NCI-H1930 (cell line): ENCODE measurements at regions not wholly inside any gene's neighbourhood (a gene's known extent, or its start where the extent isn't known, plus 50 kb on each side); places are given as distances from the start of the nearest gene placed in this dataset.

ENCODE experiments used
- DNase-seq, 2 experiments: peaks; one replicate each; lab custom pipeline; 2025; lab: John Stamatoyannopoulos, UW

- no peak for DNase-seq
These were observed 1186.5 kb upstream of the ADGRL3 start for GRCh38 chr4:60013464-60014184.

- no peak for DNase-seq
These were observed 1183.2 kb upstream of the ADGRL3 start for GRCh38 chr4:60016971-60017370.

GRCh38 chr4:60019180-60019579 is 1180.9 kb upstream of the ADGRL3 start:
- DNase-seq = no peak

DNA sequence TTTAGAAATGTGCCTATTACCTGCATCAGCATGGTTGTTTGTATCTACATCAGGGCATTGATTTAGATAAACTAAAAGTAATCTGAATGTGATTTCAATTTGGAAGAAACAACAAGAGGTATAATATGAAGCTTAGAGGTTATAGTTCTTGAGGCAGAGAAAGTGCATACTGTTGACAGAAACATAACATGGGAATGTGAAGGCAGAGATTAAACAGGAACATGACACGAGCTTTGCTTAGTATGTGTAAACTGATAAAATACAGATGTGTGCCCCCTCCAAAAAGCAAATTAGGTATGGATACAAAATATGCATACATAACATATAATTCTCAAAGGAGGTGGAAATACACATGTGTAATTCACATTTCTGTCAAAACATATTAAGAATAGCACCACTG is 1180.2 kb upstream of the ADGRL3 start:
- no peak for DNase-seq

- no peak for DNase-seq
These were observed 1179.7 kb upstream of the ADGRL3 start for GRCh38 chr4:60020389-60020788.

GRCh38 chr4:60033826-60034225 is 1166.3 kb upstream of the ADGRL3 start:
- DNase-seq = no peak

DNA sequence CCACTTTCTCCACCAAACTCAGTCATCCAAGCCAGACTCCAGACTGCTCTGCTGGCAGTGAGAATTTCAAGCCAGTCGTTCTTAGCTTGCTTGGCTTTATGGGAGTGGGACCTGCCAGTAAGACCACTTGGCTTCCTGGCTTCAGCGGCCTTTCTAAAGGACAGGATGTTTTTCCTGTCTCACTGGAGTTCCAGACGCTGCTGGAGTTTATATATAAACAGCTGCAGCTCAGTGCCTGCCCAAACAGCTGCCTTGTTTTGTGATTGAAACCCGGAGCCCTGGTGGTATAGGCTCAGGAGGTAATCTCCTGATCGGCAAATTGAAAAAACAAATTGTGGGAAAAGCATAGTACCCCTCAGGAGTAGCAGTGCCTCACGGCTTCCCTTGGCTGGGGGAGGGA is 1165.8 kb upstream of the ADGRL3 start:
- DNase-seq = no peak

GRCh38 chr4:60039908-60040307 is 1160.2 kb upstream of the ADGRL3 start:
- DNase-seq = no peak

GRCh38 chr4:60042231-60042652 is 1157.9 kb upstream of the ADGRL3 start:
- DNase-seq = no peak

- DNase-seq = no peak
These were observed 1157.2 kb upstream of the ADGRL3 start for GRCh38 chr4:60042941-60043340.

- no peak for DNase-seq
These were observed 1121.1 kb upstream of the ADGRL3 start for GRCh38 chr4:60078984-60079383.

DNA sequence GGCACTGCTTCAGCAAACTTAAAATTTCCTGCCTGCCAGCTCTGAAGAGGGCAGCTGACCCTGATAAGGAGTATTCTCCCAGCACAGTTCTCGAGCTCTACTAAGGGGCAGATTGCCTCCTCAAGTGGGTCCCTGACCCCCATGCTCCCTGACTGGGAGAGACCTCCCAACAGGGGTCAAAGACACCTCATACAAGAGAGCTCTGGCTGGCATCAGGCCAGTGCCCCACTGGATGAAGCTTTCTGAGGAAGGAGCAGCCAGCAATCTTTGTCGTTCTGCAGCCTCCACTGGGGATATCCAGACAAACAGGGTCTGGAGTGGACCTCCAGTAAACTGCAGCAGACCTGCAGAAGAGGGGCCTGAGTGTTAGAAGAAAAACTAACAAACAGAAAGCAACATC is 1118.3 kb upstream of the ADGRL3 start:
- no peak for DNase-seq

DNA sequence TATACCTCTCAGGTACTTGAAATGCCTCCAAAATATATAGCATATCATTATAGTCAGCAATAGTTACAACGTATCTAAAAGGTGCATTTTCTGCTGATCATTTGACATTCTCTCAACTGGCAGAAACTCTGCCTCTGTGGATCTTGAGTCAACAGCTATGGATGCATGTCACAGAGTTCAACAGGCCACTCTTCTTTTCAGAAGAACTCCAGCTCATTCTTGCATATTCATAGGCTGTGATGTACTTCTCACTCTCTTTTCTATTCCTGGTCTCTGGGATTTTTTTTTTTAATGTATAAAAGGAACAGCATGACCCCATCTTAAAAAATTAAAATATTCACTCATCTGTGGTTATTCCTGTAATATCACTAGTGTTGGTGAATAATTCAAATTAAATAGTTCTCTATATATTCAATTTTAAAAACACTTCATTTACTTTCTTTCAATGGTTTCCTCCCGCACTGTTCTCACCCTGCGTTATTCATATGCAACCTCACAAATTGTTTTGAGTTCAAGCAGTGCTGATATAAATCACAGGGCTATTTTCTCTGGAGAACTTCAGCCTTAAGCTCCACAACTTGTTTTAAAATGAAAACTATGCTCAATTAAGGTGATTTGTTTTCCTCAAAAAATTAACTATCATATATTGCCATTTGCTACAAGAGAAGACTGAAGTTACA is 1111.2 kb upstream of the ADGRL3 start:
- no peak for DNase-seq

- no peak for DNase-seq
These were observed 1110.4 kb upstream of the ADGRL3 start for GRCh38 chr4:60089546-60090273.

- no peak for DNase-seq
These were observed 1103.5 kb upstream of the ADGRL3 start for GRCh38 chr4:60096676-60097075.

- no peak for DNase-seq
These were observed 1083.5 kb upstream of the ADGRL3 start for GRCh38 chr4:60116592-60116991.

- DNase-seq = no peak
These were observed 1082.3 kb upstream of the ADGRL3 start for GRCh38 chr4:60117726-60118323.

GRCh38 chr4:60122820-60123219 is 1077.3 kb upstream of the ADGRL3 start:
- no peak for DNase-seq

- no peak for DNase-seq
These were observed 1071.2 kb upstream of the ADGRL3 start for GRCh38 chr4:60128888-60129287.

DNA sequence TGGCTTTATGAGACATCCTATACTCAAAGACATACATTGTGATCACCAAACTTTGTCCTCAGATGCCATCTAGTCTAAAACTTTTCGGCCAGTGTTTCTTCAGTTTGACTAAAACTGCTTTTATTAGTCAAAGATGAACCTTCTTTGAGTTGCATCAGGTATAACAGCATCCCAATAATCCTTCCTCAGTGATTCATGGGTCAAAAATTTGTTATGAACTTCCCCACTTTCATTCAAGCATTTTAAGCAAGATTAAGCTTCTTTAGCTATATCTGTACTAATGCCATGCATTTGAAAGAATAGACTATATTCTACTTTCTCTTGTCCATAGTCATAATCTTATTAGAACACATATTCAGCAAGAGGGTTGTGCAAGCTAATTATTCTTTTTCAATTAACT is 1070.4 kb upstream of the ADGRL3 start:
- no peak for DNase-seq

DNA sequence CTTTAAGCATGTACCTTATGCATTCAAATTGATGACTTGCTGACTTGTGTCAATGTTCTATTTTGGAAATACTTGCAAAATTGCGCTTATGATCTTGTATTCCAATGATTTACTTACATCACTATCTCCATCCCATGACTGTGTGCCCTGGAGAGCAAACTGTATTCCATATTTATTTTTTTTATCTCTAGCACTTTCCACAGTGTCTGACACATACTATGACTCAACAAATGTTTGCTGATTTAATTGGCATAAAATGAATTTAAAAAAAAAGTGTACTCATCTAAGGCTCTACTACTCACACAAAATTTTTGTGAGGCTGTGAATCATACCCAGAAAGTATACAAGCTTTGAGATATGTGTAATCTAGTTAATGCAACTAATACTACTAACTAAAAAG is 1066.8 kb upstream of the ADGRL3 start:
- DNase-seq = no peak

DNA sequence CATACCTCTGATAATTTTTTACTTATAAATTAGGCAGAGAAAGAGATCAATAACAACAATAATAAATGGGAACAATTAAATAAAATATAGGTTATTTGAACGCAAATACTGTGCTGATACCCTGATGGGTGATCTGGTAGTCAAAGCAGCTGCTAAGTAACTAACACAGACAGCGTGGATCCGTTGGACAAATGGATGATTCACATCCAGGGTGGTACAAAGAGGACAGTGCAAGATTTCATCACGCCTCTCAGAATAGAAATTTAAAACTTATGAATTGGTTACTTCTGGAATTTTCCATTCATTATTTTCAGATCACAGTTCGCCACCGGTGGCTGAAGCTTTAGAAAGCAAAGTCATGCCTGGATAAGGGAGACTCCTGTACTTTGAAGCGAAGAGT is 1066.0 kb upstream of the ADGRL3 start:
- DNase-seq = no peak

DNA sequence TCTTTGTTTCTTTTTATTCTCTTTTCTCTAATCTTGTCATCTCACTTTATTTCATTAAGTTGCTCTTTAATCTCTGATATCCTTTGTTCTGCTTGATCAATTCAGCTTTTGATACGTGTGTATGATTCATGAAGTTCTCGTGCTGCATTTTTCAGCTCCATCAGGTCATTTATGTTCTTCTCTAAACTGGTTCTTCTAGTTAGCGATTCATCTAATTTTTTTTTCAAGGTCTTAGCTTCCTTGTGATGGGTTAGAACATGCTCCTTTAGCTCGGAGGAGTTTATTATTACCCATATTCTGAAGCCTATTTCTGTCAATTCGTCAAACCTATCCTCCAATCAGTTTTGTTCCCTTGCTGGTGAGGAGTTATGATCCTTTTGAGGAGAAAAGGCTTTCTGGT is 1045.0 kb upstream of the ADGRL3 start:
- DNase-seq = no peak
